Inflammatory macrophage (primary cell): ENCODE measurements at regions not wholly inside any gene's neighbourhood (a gene's known extent, or its start where the extent isn't known, plus 50 kb on each side); places are given as distances from the start of the nearest gene placed in this dataset.
"Not testable (repeated sequence)": the region's sequence is repeated elsewhere in the genome, so short reads cannot be mapped to it uniquely, and the experiment has no call there.

Experiments used
- DNase-seq, 2 donors: peaks; one replicate each; pipeline ENCODE4 v3.0.0-alpha.2; 2020 to 2022

DNA sequence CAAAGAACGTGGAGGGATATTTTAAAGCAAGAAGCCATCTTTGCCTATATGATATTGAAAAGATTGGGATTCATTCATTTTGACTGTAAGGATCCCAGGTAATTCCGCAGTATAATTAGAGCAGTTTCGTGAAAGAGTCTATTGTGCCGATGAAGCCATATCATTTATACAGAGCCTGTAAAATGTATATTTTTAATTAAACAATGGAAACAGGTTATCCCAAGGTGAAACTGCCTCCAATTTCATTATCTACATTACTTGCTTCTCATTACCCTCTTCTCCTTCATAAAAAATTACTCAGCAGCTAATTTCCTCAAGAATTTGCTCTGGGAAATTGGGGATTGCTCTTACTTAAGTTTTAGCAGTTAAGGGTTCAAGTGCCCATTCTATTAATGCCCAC, 444.1 kb downstream of the SOCS6 start:
- DNase-seq: no peak

DNA sequence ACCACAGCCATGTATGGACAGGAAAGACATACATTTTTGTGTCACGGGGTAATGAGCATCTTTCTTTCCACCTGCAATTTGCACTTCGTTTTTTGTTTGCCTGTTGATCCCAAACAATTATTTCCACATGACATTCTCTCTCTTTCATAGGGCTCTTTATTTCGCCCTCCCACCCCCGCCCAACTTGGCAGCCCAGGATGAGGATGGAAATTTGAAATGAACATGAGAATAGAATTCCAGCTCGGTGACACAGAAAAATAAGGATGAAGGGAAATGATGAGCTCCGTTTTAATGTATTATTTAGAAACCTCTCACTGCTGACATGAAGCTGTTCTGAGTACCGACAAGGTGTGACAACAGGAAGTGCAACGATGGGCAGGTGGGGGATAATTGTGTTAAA, 443.3 kb downstream of the SOCS6 start:
- no peak for DNase-seq

DNA sequence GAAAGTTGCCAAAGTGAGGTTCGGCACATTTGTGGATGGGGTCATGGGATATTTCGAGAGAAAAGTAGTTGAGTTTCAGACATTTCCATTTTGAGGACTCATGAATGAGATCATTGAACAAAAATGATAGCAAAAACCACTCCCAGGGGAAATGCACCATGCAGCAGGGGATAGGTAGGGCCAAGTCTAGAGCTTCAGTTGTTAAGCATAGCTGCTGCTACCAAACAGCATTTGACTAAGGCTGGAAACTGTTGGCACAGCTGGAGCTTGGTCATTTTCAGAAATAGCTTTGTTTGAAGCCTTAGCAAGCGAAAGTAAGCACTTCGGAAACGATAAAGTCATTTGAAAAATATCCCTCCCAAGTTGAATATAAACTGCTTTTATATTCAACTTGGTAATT, 431.8 kb downstream of the SOCS6 start:
- no peak for DNase-seq

GRCh38 chr18:70709720-70710119, 420.9 kb downstream of the SOCS6 start:
- no peak for DNase-seq

GRCh38 chr18:70709144-70709543, 420.3 kb downstream of the SOCS6 start:
- no peak for DNase-seq

- DNase-seq: no peak
Observed at GRCh38 chr18:70705831-70706416, 417.1 kb downstream of the SOCS6 start.

DNA sequence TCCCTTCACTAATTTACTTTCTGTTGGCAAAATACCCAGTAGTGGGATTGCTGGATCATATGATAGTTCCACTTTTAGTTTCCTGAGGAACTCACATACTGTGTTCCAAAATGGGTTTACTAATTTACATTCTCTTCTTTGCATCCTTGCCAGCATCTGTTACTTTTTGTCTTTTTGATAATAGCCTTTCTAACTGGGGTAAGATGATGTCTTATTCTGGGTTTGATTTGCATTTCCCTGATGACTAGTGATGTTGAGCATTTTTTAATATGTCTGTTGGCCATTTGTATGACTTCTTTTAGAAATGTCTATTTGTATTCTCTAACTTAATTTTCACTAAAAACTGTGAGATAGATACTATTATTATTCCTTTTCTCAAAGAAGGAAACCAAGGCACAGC, 411.7 kb downstream of the SOCS6 start:
- no peak for DNase-seq

DNA sequence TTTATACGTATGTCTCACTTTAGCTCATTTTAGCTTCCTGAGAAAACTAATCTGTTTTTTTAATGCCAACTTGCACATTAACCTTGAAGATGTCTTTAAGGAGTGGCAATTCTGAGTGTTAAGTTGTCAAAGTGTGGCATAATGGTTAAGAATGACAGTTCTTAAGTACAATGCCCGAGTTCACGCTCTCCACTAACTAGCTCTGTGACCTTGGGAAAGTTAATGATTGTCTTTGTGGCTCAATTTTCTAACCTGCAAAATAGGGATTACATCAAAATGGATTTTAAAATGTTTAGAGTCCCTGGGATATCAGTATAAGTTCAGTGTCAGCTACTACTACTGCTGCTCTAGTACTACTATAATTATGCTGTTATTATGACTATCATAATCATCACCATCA, 409.7 kb downstream of the SOCS6 start:
- no peak for DNase-seq

DNA sequence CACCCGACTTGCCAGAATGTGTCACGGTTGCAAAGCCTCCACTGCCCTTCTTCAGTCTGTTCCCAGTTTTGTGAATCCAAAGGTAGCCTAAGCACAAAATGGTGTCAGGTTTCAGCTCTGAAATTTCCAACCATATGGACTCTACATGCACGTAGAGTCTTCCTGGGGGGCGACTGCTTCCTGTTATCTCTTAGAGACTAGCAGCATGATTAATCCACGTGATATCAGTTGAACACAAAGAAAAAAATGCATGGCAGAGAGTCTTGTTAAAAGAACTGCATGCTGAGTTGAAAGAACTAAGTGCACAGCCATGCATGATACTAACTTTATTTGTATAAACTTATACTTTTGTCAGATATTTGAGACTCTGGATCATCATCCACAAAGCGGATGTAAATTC, 404.4 kb downstream of the SOCS6 start:
- no peak for DNase-seq

DNA sequence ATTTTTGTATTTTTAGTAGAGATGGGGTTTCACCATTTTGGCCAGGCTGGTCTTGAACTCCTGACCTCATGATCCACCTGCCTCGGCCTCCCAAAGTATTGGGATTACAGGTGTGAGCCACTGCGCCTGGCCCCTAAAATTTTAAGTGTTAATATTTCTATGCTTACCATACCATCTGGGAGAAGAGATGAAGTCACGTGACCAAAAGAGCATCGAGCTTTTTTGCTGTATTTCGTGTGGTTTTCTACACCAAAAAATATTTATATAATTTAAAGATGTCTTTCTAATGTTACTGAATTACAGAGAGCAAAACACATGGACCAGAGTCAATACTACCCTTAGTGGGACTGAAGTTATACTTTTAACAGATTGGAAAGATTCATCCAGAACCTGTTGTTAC, 400.9 kb downstream of the SOCS6 start:
- DNase-seq: not testable (repeated sequence)

DNA sequence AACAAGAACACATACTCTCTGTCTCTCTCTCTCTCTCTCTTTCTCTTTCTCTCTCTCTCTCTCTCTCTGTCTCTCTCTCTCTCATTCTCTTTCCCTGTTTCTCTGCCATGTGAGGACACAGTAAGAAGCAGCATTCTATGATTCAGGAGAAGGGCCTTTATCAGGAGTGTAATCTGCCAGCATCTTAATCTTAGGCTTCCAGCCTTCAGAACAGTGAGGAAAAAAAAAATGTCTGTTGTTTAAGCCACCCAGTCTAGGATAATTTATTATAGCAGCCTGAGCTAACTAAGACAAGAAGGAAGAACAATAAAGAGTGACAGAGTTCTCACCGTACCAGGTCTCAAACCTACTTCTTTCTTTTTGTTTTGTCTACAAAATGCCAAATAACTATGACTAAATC, 399.4 kb downstream of the SOCS6 start:
- DNase-seq: no peak

- no peak for DNase-seq
Observed at GRCh38 chr18:70684821-70685220, 396.0 kb downstream of the SOCS6 start.

DNA sequence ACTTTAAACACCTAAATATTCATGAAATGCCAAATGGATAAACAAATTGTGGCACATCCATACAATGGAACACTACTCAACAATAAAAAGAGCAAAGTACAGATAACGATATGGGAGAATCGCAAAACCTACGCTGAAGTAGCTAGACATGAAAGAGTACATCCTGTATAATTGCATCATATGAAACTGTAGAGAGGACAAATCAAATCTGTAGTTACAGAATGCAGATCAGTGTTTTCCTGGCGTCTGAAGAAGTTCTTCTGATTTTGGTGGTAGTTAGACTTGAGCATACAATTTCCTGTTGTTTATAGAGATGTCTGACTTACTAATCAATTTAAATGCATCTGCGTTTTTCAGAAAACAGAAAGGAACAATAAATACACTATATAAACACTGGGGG, 394.4 kb downstream of the SOCS6 start:
- no peak for DNase-seq

DNA sequence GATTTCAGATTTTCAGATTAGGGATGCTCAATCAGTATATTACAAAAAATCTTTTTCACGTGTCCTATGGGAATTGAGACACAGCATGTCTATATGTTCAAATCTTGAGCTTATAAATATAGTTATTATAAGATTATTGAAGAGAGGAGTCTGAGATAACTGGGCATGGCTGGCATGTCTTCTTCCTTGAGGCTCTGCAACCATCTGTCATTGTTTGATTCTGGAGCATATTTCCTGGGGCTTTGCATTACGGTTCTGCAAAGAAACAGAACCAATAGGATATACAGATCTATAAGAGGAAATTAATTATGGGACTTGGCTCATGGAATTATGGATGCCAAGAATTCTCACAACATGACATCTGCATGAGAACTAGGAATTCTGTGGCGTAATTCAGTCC, 386.1 kb downstream of the SOCS6 start:
- no peak for DNase-seq

DNA sequence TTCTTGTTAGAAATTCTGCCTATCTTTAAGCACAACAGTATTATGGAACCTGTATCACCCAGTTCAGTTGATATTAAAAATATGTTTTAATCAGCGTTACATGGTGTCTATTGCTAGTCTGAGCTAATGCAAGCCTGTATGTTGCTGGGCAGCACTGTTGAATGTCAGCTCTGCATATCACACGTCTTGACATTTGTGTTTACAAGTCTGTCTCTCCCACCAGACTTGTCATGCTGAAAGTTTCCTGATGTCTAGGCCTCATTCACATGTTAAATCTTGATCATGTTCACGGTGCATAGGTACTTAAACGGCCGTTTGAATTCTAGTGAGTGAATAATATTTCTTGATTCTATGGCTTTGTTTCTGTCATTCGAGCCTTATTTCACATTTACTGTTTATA, 385.0 kb downstream of the SOCS6 start:
- DNase-seq: no peak

GRCh38 chr18:70672581-70672980, 383.7 kb downstream of the SOCS6 start:
- no peak for DNase-seq

DNA sequence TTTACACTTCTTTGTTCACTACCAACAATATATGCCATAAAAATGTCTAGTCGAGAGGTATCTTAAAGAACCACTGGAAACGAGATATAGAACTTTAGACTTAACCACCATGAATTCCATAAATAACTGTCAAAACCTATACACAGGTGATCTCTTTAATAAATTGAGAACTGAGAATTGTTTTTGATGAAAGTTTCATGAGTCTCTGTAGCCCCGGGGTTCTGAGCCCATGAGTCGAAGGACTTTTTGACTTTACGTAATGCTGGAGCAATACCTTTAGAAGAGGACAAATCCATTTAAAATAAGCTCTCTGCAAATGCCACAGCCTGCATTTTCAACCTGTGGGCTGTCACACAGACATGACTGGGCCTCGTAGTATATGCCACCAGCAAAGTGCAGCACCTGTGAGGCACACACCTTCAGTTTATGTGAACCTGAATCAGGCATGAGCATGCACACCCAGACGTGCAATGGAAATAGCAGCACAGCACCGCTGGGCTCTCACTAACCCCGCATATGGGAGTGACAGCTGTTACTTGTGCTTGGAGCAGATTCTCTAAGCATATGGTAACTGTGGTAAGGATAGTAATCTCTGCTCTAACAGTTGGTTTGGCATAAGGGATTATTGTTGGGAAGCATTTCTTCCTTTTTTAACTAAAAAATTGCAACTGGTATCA, 383.2 kb downstream of the SOCS6 start:
- no peak for DNase-seq

DNA sequence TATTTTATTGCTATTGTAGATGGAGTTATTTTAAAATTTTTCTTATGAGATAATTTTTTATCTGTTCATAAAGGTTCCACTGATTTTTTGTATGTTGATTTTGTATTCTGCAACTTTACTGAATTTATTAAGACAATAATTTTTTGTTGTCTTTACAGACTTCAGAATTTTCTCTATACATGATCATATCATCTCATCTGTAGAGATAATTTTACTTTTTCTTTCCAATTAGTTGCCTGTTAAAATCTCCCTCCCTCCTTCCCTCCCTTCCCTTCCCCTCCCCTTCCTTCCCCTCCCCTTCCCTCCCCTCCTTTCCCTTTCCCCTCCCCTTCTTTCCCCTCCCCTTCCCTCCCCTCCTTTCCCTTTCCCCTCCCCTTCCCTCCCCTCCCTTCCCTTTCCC, 378.1 kb downstream of the SOCS6 start:
- no peak for DNase-seq

DNA sequence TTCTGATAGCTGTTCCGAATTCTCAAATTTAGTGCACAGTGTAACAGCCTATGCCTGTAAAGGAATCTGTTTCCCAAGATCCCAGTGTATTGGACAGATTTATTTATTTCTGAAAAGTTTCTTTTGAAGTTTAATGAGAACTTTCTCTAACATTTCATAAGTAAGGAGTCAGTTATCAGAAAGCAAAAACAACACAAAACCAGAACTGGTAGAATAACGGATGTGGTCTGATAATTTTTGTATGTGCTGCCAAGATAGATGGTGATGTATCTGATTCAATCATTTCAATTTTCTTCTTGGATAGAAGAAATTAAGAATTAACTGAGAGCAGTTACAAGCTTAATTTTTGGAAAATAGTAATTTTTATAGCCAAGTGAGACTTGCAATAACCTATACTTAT, 374.3 kb downstream of the SOCS6 start:
- DNase-seq: no peak

- DNase-seq: no peak
Observed at GRCh38 chr18:70662588-70662987, 373.7 kb downstream of the SOCS6 start.

DNA sequence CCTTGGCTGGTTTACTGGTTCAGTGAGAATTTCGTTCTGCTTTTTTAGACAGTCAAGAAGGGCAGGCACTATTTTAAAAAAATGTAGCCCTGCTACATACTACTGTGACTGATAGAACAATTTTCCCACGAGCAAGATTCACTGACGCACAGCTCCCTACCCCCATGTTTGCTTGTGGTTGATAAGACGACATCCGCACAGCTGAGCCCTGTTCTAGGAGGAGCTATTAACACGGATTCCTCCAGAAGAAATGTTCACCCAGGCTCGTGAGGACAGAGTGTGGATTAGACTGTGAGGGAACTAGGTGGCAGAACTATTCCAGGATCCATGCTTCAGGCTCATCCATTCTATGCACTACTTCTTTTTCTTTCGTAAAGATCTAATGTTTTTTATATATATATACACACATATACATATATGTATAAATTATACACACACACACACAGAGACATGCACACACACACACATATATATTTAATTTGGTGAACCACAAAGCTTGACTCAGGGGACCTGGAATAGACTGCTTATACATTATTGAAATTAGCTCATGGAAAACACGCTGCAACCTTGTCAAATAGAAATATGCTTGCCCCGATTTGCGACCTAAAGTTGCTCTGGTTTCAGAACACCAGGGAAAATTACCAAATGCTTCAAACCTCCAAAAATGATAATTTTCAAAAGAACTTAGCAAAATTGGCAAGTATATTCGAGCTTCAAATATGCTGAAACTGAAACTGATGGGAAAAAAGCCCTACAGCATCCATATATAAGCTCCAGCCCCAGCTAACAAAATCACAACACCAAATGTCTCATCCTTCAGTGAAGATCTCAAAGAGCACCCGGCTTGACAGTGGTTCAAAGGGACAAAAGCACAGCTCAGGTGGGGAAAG, 370.4 kb downstream of the SOCS6 start:
- no peak for DNase-seq

DNA sequence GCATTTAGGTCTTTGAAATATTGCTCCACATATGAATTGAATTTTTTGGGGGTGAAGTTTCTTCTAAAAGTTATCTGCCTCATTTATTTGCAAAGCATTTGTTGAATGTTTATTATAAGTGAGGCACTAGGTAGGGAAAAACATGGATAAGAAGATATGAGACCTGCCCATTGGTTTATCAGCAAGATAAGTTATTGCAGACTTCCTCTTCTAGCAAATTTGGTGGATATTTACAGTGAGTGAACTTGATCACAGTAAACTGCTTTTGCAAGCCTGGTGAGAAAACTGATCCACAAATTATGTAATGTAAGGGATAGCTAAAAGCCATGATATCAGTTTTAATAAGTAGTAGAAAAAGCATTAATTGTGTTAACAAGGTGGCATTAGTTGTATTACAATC, 364.8 kb downstream of the SOCS6 start:
- DNase-seq: no peak

- DNase-seq: no peak
Observed at GRCh38 chr18:70650878-70651277, 362.0 kb downstream of the SOCS6 start.

DNA sequence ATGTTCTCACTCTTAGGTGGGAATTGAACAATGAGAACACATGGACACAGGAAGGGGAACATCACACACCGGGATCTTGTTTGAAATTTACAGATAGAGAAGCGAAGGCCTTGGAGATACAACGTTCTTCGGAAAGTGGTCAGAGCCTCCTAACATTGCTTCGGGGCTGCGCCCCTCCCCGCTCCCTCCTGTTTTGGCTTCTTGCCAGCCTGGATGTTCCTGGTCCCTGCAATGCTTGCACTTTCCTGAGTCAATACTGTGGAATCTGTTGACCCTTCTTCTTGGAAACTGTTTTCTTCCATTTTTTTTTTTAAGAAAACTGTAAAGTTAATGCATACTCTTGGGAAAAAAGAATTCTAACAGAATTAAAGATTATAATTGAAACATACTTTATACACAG, 360.8 kb downstream of the SOCS6 start:
- no peak for DNase-seq
